Hepatocyte (in vitro differentiated cells): ENCODE measurements at regions not wholly inside any gene's neighbourhood (a gene's known extent, or its start where the extent isn't known, plus 50 kb on each side); places are given as distances from the start of the nearest gene placed in this dataset.

Experiments used
- DNase-seq: peaks from one replicate; pipeline ENCODE4 v3.0.0-alpha.2; 2016; ENCODE audit warnings: low spot score
- H2AFZ ChIP-seq: fragments of 200-600 bp; sonication (generic); 2 replicates; pipeline ENCODE4 v1.6.0; 2016; ENCODE audit warnings: antibody characterized with exemption, mild to moderate bottlenecking
- H3K27ac ChIP-seq: fragments of 200-600 bp; sonication (generic); 2 replicates; pipeline ENCODE4 v1.5.1; 2016; ENCODE audit warnings: mild to moderate bottlenecking
- H3K27me3 ChIP-seq: fragments of 200-600 bp; sonication (generic); 2 replicates; pipeline ENCODE4 v1.6.1; 2016
- H3K36me3 ChIP-seq: fragments of 200-600 bp; sonication (generic); replicated peaks from 2 replicates; pipeline ENCODE4 v1.5.1; 2016; ENCODE audit warnings: low read depth; ENCODE audit not compliant: insufficient read depth
- H3K4me1 ChIP-seq: fragments of 200-600 bp; sonication (generic); 2 replicates; pipeline ENCODE4 v1.5.1; 2016; ENCODE audit warnings: mild to moderate bottlenecking, moderate library complexity; ENCODE audit not compliant: insufficient read depth
- H3K4me2 ChIP-seq: fragments of 200-600 bp; sonication (generic); 2 replicates; pipeline ENCODE4 v1.6.0; 2016
- H3K4me3 ChIP-seq: fragments of 200-600 bp; sonication (generic); 2 replicates; pipeline ENCODE4 v1.5.1; 2016; ENCODE audit warnings: mild to moderate bottlenecking
- H3K79me2 ChIP-seq: fragments of 200-600 bp; sonication (generic); 2 replicates; pipeline ENCODE4 v1.6.0; 2017; ENCODE audit warnings: mild to moderate bottlenecking
- H3K9me2 ChIP-seq: fragments of 200-600 bp; sonication (generic); replicated peaks from 2 replicates; pipeline ENCODE4 v1.6.0; 2017; ENCODE audit warnings: mild to moderate bottlenecking; ENCODE audit not compliant: insufficient read depth
- H3K9me3 ChIP-seq: fragments of 200-600 bp; sonication (generic); 2 replicates; pipeline ENCODE4 v1.5.1; 2016; ENCODE audit warnings: low read depth, mild to moderate bottlenecking
- H4K20me1 ChIP-seq: fragments of 200-600 bp; sonication (generic); 2 replicates; pipeline ENCODE4 v1.6.0; 2016; ENCODE audit warnings: mild to moderate bottlenecking; ENCODE audit not compliant: insufficient read depth, poor library complexity, severe bottlenecking
- CTCF ChIP-seq: fragments of 200-600 bp; sonication (generic); IDR thresholded peaks from 2 replicates; pipeline ENCODE4 v1.5.1; 2016; ENCODE audit warnings: antibody characterized with exemption, mild to moderate bottlenecking; ENCODE audit not compliant: poor library complexity
- EZH2 ChIP-seq: fragments of 200-600 bp; sonication (generic); IDR thresholded peaks from 2 replicates; pipeline ENCODE4 v1.6.1; 2016; ENCODE audit warnings: antibody characterized with exemption, mild to moderate bottlenecking, borderline replicate concordance
- EZH2phosphoT487 ChIP-seq: fragments of 200-600 bp; sonication (generic); IDR thresholded peaks from one replicate; pipeline ENCODE4 v1.6.1; 2018; ENCODE audit warnings: antibody characterized with exemption, mild to moderate bottlenecking, low read depth, moderate library complexity; ENCODE audit not compliant: unreplicated experiment, severe bottlenecking
- WGBS: methylation state at CpG from one replicate; pipeline ENCODE4 v1.1.6; 2016; ENCODE audit warnings: low lambda C conversion rate; ENCODE audit errors: missing lambda C conversion rate; 5-methylcytosine and 5-hydroxymethylcytosine counted together

- H3K36me3 ChIP-seq = no peaks in the 10 kb centered on the region
- WGBS = 63% methylated on average over 3 of the region's 3 CpGs
- no peak for DNase-seq
- no peak overlapping the region for H3K4me2 ChIP-seq
- H3K4me1 ChIP-seq = no peaks in the 10 kb centered on the region
- no peaks in the 10 kb centered on the region for H3K9me3 ChIP-seq
- H3K4me3 ChIP-seq = no peak overlapping the region
- H3K9me2 ChIP-seq = no peaks in the 10 kb centered on the region
- H3K27me3 ChIP-seq = no peaks in the 10 kb centered on the region
- TF ChIP-seq EZH2phosphoT487 = no peak
- no peak for TF ChIP-seq EZH2
- no peaks in the 10 kb centered on the region for H3K79me2 ChIP-seq
- no peak overlapping the region for H3K27ac ChIP-seq
- peak overlapping the region; percentile 10 for H2AFZ ChIP-seq
- H4K20me1 ChIP-seq = no peaks in the 10 kb centered on the region
Measured at GRCh38 chr2:180562378-180562777, 418.0 kb upstream of the UBE2E3 start.

GRCh38 chr2:180559771-180560170, 420.6 kb upstream of the UBE2E3 start:
- Histone ChIP-seq H3K27me3 (no peaks in the 10 kb centered on the region), H3K27ac (no peak overlapping the region), H3K4me1 (no peaks in the 10 kb centered on the region), H2AFZ (no peak overlapping the region), H3K4me2 (no peak overlapping the region), H3K9me3 (no peaks in the 10 kb centered on the region), H4K20me1 (no peaks in the 10 kb centered on the region), H3K36me3 (no peaks in the 10 kb centered on the region), H3K79me2 (no peaks in the 10 kb centered on the region), H3K4me3 (no peak overlapping the region), H3K9me2 (no peaks in the 10 kb centered on the region)
- TF ChIP-seq EZH2phosphoT487 = no peak
- TF ChIP-seq EZH2 = no peak
- no peak for TF ChIP-seq CTCF
- 82% methylated on average over 5 of the region's 5 CpGs for WGBS
- DNase-seq = no peak

GRCh38 chr2:180559038-180559437, 421.4 kb upstream of the UBE2E3 start:
- no peaks in the 10 kb centered on the region for H4K20me1 ChIP-seq
- H3K4me2 ChIP-seq = no peak overlapping the region
- no peaks in the 10 kb centered on the region for H3K4me1 ChIP-seq
- no peaks in the 10 kb centered on the region for H3K79me2 ChIP-seq
- no peak overlapping the region for H3K27ac ChIP-seq
- no peaks in the 10 kb centered on the region for H3K27me3 ChIP-seq
- TF ChIP-seq EZH2 (no peak), CTCF (no peak), EZH2phosphoT487 (no peak)
- no peak overlapping the region for H2AFZ ChIP-seq
- DNase-seq = no peak
- no peak overlapping the region for H3K4me3 ChIP-seq
- no peaks in the 10 kb centered on the region for H3K9me3 ChIP-seq
- H3K36me3 ChIP-seq = no peaks in the 10 kb centered on the region
- no peaks in the 10 kb centered on the region for H3K9me2 ChIP-seq

- Histone ChIP-seq H3K4me1 (no peaks in the 10 kb centered on the region), H3K4me2 (no peak overlapping the region), H3K27me3 (no peaks in the 10 kb centered on the region), H3K9me2 (no peaks in the 10 kb centered on the region), H3K27ac (no peak overlapping the region), H3K36me3 (no peaks in the 10 kb centered on the region), H3K4me3 (no peak overlapping the region), H3K9me3 (no peaks in the 10 kb centered on the region), H2AFZ (no peak overlapping the region), H3K79me2 (no peaks in the 10 kb centered on the region), H4K20me1 (no peaks in the 10 kb centered on the region)
- WGBS = 96% methylated on average over 19 of the region's 19 CpGs
- TF ChIP-seq EZH2phosphoT487 (no peak), EZH2 (no peak), CTCF (no peak)
- no peak for DNase-seq
Measured at GRCh38 chr2:180555391-180555965, 424.9 kb upstream of the UBE2E3 start.
